ENCODE measurements at regions not wholly inside any gene's neighbourhood (a gene's known extent, or its start where the extent isn't known, plus 50 kb on each side); places are given as distances from the start of the nearest gene placed in this dataset.

- TF ChIP-seq ZNF311 (tag by site-specific recombination; IDR thresholded peaks at IDR 0.05; ENCODE audit: borderline replicate concordance) (no peak), CTCF (tag by site-specific recombination; IDR thresholded peaks at IDR 0.05) (no peak), ZSCAN18 (tag by site-specific recombination; IDR thresholded peaks at IDR 0.05) (no peak), ZBTB8A (tag by site-specific recombination; IDR thresholded peaks at IDR 0.05) (no peak), ZNF18 (tag by site-specific recombination; IDR thresholded peaks at IDR 0.05) (no peak)
Measured at GRCh38 chr5:123951582-123951977, 439.6 kb downstream of the CSNK1G3 start.

Data from HEK293 (cell line).